Caco-2 (cell line): ENCODE measurements at regions not wholly inside any gene's neighbourhood (a gene's known extent, or its start where the extent isn't known, plus 50 kb on each side); places are given as distances from the start of the nearest gene placed in this dataset.

ENCODE experiments used
- BruUV-seq: library from RNA; stranded (reverse); fragments of 400-500 nt; replicated peaks from 2 replicates; lab custom pipeline; 2021; lab: Mats Ljungman, UMichigan
- CTCF ChIA-PET: fragments of 300-600 bp; sonication (Branson Sonifier 250); formaldehyde crosslinking; loops from one replicate; lab custom pipeline; 2022; ENCODE audit warnings: antibody characterized with exemption; lab: Charles Lee
- POLR2A ChIA-PET: fragments of 300-600 bp; sonication (Branson Sonifier 250); formaldehyde crosslinking; loops from one replicate; lab custom pipeline; 2022; ENCODE audit warnings: antibody characterized with exemption; lab: Charles Lee
- DNase-seq, 2 experiments: peaks; one replicate each; pipeline versions ENCODE4 v3.0.0 to v3.0.0-alpha.2; 2020 to 2022
- H3K27me3 ChIP-seq: replicated peaks from 2 replicates; pipeline ENCODE4 v1.6.0; 2011; ENCODE audit warnings: low read length; ENCODE audit not compliant: control insufficient read depth, insufficient read depth
- H3K36me3 ChIP-seq: 2 replicates; pipeline ENCODE4 v1.5.1; 2011; ENCODE audit warnings: low read length; ENCODE audit not compliant: control insufficient read depth, insufficient read depth
- H3K4me1 ChIP-seq: fragments of 250-450 bp; sonication (Bioruptor Pico); 2 replicates; pipeline ENCODE4 v1.5.1; 2020; ENCODE audit warnings: mild to moderate bottlenecking
- H3K4me3 ChIP-seq: 2 replicates; pipeline ENCODE4 v1.5.1; 2011; ENCODE audit warnings: low read depth, mild to moderate bottlenecking, control low read depth, low read length
- H3K9me3 ChIP-seq: fragments of 250-450 bp; sonication (Bioruptor Pico); 2 replicates; pipeline ENCODE4 v1.5.1; 2020; ENCODE audit warnings: mild to moderate bottlenecking, moderate library complexity
- H3K27ac Mint-ChIP-seq: one replicate; pipeline ENCODE4 v1.8.0; 2022; ENCODE audit warnings: mixed read lengths; ENCODE audit not compliant: unreplicated experiment
- H3K27me3 Mint-ChIP-seq: one replicate; pipeline ENCODE4 v1.8.0; 2022; ENCODE audit warnings: mixed read lengths; ENCODE audit not compliant: insufficient read depth, unreplicated experiment
- H3K36me3 Mint-ChIP-seq: one replicate; pipeline ENCODE4 v1.8.0; 2022; ENCODE audit warnings: mild to moderate bottlenecking, mixed read lengths; ENCODE audit not compliant: insufficient read depth, unreplicated experiment
- H3K4me1 Mint-ChIP-seq: one replicate; pipeline ENCODE4 v1.8.0; 2022; ENCODE audit warnings: low read depth, mixed read lengths; ENCODE audit not compliant: unreplicated experiment
- H3K4me3 Mint-ChIP-seq: one replicate; pipeline ENCODE4 v1.8.0; 2022; ENCODE audit warnings: mild to moderate bottlenecking, moderate library complexity, mixed read lengths; ENCODE audit not compliant: unreplicated experiment
- H3K9me3 Mint-ChIP-seq: one replicate; pipeline ENCODE4 v1.8.0; 2022; ENCODE audit warnings: mixed read lengths; ENCODE audit not compliant: unreplicated experiment
- intact Hi-C: fragments of 100-400 bp; cut with micrococcal nuclease; formaldehyde crosslinking; loops from one replicate; pipeline ENCODE4 v1.10.0; 2022; ENCODE audit not compliant: unreplicated experiment
- TF ChIP-seq, protein P1 (sequence below), 2 experiments: fragments of 200-600 bp in 1 of 2; IDR thresholded peaks; 1 replicate in 1 of 2; 2 replicates in 1 of 2; pipeline versions ENCODE4 v1.5.1 to v1.8.0; 2011 to 2022; ENCODE audit warnings: antibody characterized with exemption in 1 of 2, control low read depth in 1 of 2, inconsistent platforms in 1 of 2, low read depth in 1 of 2, low read length in 1 of 2, mild to moderate bottlenecking in 1 of 2, moderate library complexity in 1 of 2; ENCODE audit not compliant: insufficient read depth in 1 of 2, severe bottlenecking in 1 of 2, unreplicated experiment in 1 of 2

DNA sequence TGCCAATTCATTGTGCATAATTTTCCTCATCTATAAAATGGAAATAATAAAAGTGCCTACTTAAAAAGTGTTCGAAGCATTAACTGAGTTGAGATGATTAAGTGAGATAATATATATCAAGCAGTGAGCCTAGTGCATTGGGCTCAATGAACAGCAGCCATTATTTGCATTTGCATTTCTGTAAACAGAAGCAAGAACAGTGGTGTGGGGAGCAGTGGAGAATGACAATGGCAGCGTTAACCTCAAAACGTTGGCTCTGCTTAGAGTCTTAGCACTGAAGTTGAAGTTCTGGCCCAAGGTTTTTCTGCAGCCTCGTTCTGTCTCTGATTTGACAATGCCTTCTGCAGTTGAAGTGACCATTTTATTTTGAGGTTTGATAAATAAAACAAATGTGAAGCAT, 466.3 kb upstream of the ONECUT1 start:
- Mint-ChIP-seq H3K27ac (no peak overlapping the region), H3K4me3 (no peak overlapping the region), H3K27me3 (peaks cover 5% of the 10 kb centered on the region), H3K4me1 (peaks cover 8% of the 10 kb centered on the region), H3K36me3 (no peaks in the 10 kb centered on the region), H3K9me3 (no peaks in the 10 kb centered on the region)
- Histone ChIP-seq H3K9me3 (no peaks in the 10 kb centered on the region), H3K4me3 (no peak overlapping the region), H3K27me3 (no peaks in the 10 kb centered on the region), H3K4me1 (no peaks in the 10 kb centered on the region), H3K36me3 (no peaks in the 10 kb centered on the region)
- intact Hi-C loops: no loop called here
- TF ChIP-seq, protein P1, sequence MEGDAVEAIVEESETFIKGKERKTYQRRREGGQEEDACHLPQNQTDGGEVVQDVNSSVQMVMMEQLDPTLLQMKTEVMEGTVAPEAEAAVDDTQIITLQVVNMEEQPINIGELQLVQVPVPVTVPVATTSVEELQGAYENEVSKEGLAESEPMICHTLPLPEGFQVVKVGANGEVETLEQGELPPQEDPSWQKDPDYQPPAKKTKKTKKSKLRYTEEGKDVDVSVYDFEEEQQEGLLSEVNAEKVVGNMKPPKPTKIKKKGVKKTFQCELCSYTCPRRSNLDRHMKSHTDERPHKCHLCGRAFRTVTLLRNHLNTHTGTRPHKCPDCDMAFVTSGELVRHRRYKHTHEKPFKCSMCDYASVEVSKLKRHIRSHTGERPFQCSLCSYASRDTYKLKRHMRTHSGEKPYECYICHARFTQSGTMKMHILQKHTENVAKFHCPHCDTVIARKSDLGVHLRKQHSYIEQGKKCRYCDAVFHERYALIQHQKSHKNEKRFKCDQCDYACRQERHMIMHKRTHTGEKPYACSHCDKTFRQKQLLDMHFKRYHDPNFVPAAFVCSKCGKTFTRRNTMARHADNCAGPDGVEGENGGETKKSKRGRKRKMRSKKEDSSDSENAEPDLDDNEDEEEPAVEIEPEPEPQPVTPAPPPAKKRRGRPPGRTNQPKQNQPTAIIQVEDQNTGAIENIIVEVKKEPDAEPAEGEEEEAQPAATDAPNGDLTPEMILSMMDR (IDR thresholded peaks at IDR 0.05; ENCODE audit: insufficient read depth in 1 of 2, low read depth in 1 of 2, low read length in 1 of 2, severe bottlenecking in 1 of 2, unreplicated experiment in 1 of 2): no peak
- POLR2A ChIA-PET: no interaction called here
- CTCF ChIA-PET: no interaction called here
- no TSS peak for BruUV-seq
- DNase-seq: no peak

DNA sequence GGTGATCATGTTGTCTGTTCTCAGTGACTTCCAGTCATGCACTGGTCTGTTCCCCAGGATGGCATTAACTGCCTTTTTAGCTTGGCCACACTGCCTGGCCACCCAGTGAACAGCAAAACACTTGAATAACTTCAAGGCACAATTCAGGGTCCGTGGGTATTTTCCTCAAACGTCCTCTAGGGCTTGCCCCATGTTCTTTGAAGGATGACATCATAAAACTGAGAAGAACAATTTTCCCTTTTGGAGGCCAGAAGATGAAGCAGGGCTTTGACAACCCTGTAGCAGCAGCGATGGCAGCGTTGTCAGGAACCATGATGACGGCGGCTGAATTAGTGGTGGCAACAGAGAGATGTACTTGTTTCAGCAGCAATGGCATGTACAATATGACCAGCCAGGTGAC, 465.9 kb upstream of the ONECUT1 start:
- Histone ChIP-seq H3K36me3 (no peaks in the 10 kb centered on the region), H3K4me1 (no peaks in the 10 kb centered on the region), H3K27me3 (no peaks in the 10 kb centered on the region), H3K9me3 (no peaks in the 10 kb centered on the region), H3K4me3 (no peak overlapping the region)
- intact Hi-C loops: no loop called here
- Mint-ChIP-seq H3K27me3 (peaks cover 5% of the 10 kb centered on the region), H3K4me1 (peaks cover 8% of the 10 kb centered on the region), H3K4me3 (no peak overlapping the region), H3K27ac (no peak overlapping the region), H3K36me3 (no peaks in the 10 kb centered on the region), H3K9me3 (no peaks in the 10 kb centered on the region)
- ChIA-PET CTCF (no interaction called here), POLR2A (no interaction called here)
- no TSS peak for BruUV-seq
- TF ChIP-seq, protein P1 (IDR thresholded peaks at IDR 0.05; ENCODE audit: insufficient read depth in 1 of 2, low read depth in 1 of 2, low read length in 1 of 2, severe bottlenecking in 1 of 2, unreplicated experiment in 1 of 2): no peak
- DNase-seq: no peak

DNA sequence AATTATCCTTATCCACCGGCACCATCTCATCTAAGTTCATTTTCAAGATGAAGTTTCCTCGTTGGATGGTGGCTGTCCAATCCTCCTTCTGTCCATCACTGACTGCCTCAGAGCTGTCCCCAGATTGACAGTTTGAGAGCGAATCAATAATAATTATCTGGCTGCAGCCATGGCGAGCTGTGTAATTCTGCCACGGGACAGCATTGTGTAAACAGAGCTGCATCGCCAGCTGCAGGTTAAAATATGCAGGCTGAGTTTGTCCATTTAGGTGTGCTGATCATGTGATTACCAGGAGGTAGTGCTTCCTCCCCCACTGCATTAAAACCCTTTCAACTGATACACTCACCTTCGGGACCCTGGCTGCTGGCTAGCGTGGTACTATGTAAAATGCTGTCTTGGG, 461.9 kb upstream of the ONECUT1 start:
- TF ChIP-seq, protein P1 (IDR thresholded peaks at IDR 0.05; ENCODE audit: insufficient read depth in 1 of 2, low read depth in 1 of 2, low read length in 1 of 2, severe bottlenecking in 1 of 2, unreplicated experiment in 1 of 2): no peak
- H3K4me1 ChIP-seq: no peaks in the 10 kb centered on the region
- Mint-ChIP-seq H3K27me3 (peaks cover 3% of the 10 kb centered on the region), H3K27ac (no peak overlapping the region), H3K36me3 (no peaks in the 10 kb centered on the region), H3K4me1 (peaks cover 8% of the 10 kb centered on the region), H3K4me3 (no peak overlapping the region), H3K9me3 (no peaks in the 10 kb centered on the region)
- no TSS peak for BruUV-seq
- ChIA-PET POLR2A (no interaction called here), CTCF (no interaction called here)
- DNase-seq: no peak
- no peaks in the 10 kb centered on the region for H3K27me3 ChIP-seq
- no peak overlapping the region for H3K4me3 ChIP-seq
- no peaks in the 10 kb centered on the region for H3K36me3 ChIP-seq
- H3K9me3 ChIP-seq: no peaks in the 10 kb centered on the region
- intact Hi-C loops: no loop called here
